Esophagus (tissue), 2 donors: ENCODE measurements at regions not wholly inside any gene's neighbourhood (a gene's known extent, or its start where the extent isn't known, plus 50 kb on each side); places are given as distances from the start of the nearest gene placed in this dataset.
"Not testable (repeated sequence)": the region's sequence is repeated elsewhere in the genome, so short reads cannot be mapped to it uniquely, and the experiment has no call there.

Source experiments
- H3K27ac ChIP-seq, 2 donors: one replicate each; pipeline ENCODE4 v1.5.1; 2013; ENCODE audit warnings: low read depth in 2 of 2, mild to moderate bottlenecking in 2 of 2, inconsistent platforms in 1 of 2, low read length in 1 of 2, moderate library complexity in 1 of 2
- H3K27me3 ChIP-seq, 2 donors: one replicate each; pipeline ENCODE4 v1.6.1; 2013; ENCODE audit warnings: low read length in 2 of 2, control low read depth in 1 of 2, mild to moderate bottlenecking in 1 of 2; ENCODE audit not compliant: insufficient read depth in 2 of 2, control insufficient read depth in 1 of 2
- H3K36me3 ChIP-seq, 2 donors: one replicate each; pipeline ENCODE4 v1.6.1; 2013; ENCODE audit warnings: low read length in 1 of 2; ENCODE audit not compliant: control insufficient read depth in 2 of 2, insufficient read depth in 2 of 2
- H3K4me1 ChIP-seq, 2 donors: one replicate each; pipeline ENCODE4 v1.6.1; 2013; ENCODE audit warnings: low read length in 1 of 2; ENCODE audit not compliant: control insufficient read depth in 2 of 2, insufficient read depth in 2 of 2
- H3K4me3 ChIP-seq, 2 donors: one replicate each; pipeline ENCODE4 v1.5.1; 2013; ENCODE audit warnings: low read length in 2 of 2, mild to moderate bottlenecking in 2 of 2, low read depth in 1 of 2, moderate library complexity in 1 of 2
- H3K9me3 ChIP-seq, 2 donors: one replicate each; pipeline ENCODE4 v1.6.1; 2013; ENCODE audit warnings: mild to moderate bottlenecking in 2 of 2, low read depth in 1 of 2, low read length in 1 of 2, moderate library complexity in 1 of 2; ENCODE audit not compliant: control insufficient read depth in 2 of 2, insufficient read depth in 1 of 2
- WGBS, 2 donors: extraction: QIAGEN DNeasy Blood & Tissue Kit; methylation state at CpG; one replicate each; pipeline ENCODE4 v1.1.7; 2013; 5-methylcytosine and 5-hydroxymethylcytosine counted together
- donor health status: healthy with polysubstance abuse.
- donor health status: Bipolar disorder and iron deficiency.

DNA sequence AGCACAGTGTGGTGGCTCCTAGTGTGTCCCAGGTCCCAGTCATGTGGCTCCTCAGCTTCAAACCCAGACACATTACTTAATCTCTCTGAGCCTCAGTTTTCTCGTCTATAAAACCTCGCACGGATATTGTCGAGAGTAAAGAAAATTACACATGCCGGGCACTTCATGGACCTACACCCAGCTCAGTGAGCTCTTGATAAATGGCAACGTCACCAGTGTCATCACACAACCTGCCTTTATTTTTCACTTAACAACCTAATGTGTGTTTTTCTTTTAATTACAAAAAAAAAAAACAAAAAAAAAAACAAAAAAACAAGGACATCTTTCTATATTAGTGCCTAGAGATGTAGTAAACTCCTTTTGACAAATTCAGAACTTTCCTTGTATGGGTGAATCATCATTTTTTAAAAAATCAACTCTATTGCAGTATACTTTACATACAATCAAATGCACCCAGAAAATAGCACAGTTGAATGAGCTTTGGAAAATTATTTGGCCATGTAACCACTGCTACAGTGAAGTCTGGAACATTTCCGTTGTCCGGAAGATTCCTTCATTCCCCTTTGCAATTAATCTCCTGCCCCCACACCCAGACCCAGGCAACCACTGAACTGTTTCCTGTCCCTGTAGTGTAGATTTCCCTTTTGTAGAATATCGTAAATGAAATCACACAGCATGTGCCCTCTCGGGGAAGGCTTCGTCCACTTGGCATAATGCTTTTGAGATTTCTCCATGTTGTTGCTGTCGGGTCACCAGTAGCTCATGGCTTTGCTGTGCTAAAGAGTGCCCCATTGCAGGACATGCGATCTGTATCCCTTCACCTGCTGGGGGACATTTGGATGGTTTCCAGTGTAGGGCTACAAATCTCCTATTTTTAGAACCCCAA, 100.4 kb upstream of the LARP1 start:
- H3K27ac ChIP-seq: no peak overlapping the region
- H3K4me1 ChIP-seq: peaks cover 0 to 3% of the 10 kb centered on the region in 2 donors
- H3K4me3 ChIP-seq: no peak overlapping the region
- no peaks in the 10 kb centered on the region for H3K27me3 ChIP-seq
- H3K36me3 ChIP-seq: no peaks in the 10 kb centered on the region
- 60 to 70% methylated on average over 13 of the region's 13 CpGs for WGBS, 2 donors
- no peaks in the 10 kb centered on the region for H3K9me3 ChIP-seq

DNA sequence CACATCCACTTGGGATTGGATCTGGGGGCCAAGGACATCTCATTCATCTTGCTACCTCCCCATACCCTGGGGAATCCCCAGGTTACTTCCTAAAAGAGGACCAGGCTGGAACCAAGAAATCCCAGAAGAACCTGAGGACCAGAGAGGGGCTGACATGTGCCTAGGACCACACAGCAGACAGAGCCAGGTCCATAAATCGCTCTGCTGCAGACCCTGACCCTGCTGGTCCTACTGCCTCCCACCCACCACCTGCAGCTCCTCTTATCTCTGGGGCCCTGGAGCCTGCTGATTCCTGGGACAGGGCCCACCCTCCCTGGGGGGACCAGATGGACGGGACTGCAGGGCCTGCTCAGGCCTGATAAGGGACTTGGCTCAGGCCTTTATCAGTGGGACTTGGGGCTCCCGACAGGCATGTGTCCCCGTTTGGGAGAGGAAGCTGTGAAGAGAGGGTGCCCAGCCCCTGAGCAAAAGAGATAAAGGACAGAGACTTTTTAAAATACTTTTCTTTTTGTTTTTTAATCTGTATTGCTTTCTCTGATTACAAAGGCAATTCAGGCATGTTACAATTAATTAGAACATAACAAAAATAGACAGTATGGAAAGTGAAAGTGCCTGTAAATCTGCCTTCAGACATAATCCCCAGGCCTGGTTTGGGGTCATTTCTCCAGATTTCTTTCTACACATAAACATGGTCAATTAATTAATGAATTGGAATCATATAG, 101.3 kb upstream of the LARP1 start:
- Histone ChIP-seq H3K27me3 (no peaks in the 10 kb centered on the region), H3K27ac (no peak overlapping the region), H3K36me3 (no peaks in the 10 kb centered on the region), H3K4me3 (no peak overlapping the region), H3K9me3 (no peaks in the 10 kb centered on the region), H3K4me1 (peaks cover 0 to 3% of the 10 kb centered on the region in 2 donors)
- WGBS, 2 donors: 34 to 37% methylated on average over 4 of the region's 4 CpGs

- WGBS, 2 donors: 61 to 86% methylated on average over 3 of the region's 3 CpGs
- no peaks in the 10 kb centered on the region for H3K9me3 ChIP-seq
- no peak overlapping the region for H3K4me3 ChIP-seq
- H3K27me3 ChIP-seq: no peaks in the 10 kb centered on the region
- peaks cover 0 to 3% of the 10 kb centered on the region in 2 donors for H3K4me1 ChIP-seq
- H3K27ac ChIP-seq: no peak overlapping the region
- no peaks in the 10 kb centered on the region for H3K36me3 ChIP-seq
Measured at GRCh38 chr5:154653418-154653763, 101.8 kb upstream of the LARP1 start.

- no peak overlapping the region for H3K4me3 ChIP-seq
- H3K9me3 ChIP-seq: no peaks in the 10 kb centered on the region
- H3K27ac ChIP-seq: no peak overlapping the region
- 70 to 73% methylated on average over 5 of the region's 5 CpGs for whole genome bisulfite sequencing, 2 donors
- H3K36me3 ChIP-seq: no peaks in the 10 kb centered on the region
- peaks cover 0 to 3% of the 10 kb centered on the region in 2 donors for H3K4me1 ChIP-seq
- H3K27me3 ChIP-seq: no peaks in the 10 kb centered on the region
Measured at GRCh38 chr5:154652746-154653417, 102.3 kb upstream of the LARP1 start.

GRCh38 chr5:154651795-154652194, 103.4 kb upstream of the LARP1 start:
- not testable (repeated sequence) for H3K9me3 ChIP-seq, H3K36me3 ChIP-seq, H3K4me3 ChIP-seq, H3K27me3 ChIP-seq, H3K27ac ChIP-seq, H3K4me1 ChIP-seq
- 82 to 83% methylated on average over 5 of the region's 5 CpGs for WGBS, 2 donors

- Histone ChIP-seq H3K27ac (no peak overlapping the region), H3K4me1 (peaks cover 4 to 8% of the 10 kb centered on the region in 2 donors), H3K27me3 (no peaks in the 10 kb centered on the region), H3K4me3 (no peak overlapping the region), H3K9me3 (no peaks in the 10 kb centered on the region), H3K36me3 (no peaks in the 10 kb centered on the region)
- 72 to 94% methylated on average over 9 of the region's 9 CpGs for WGBS, 2 donors
Measured at GRCh38 chr5:154648706-154649105, 106.5 kb upstream of the LARP1 start.

DNA sequence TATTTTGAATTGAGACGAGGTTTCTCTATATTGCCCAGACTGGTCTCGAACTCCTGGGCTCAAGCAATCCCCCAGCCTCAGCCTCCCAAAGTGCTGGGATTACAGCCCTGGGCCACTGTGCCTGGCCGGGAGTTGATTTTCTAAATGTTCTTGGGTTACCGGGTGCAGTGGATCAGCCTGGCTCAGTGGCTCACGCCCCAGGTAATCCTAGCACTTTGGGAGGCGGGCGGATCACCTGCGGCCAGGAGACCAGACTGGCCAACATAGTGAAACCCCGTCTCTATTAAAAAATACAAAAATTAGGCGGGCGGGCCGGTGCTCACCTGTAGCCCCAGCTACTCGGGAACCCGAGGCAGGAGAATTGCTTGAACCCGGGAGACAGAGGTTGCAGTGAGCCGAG, 106.9 kb upstream of the LARP1 start:
- H3K36me3 ChIP-seq: no peaks in the 10 kb centered on the region
- no peak overlapping the region for H3K4me3 ChIP-seq
- H3K9me3 ChIP-seq: no peaks in the 10 kb centered on the region
- no peak overlapping the region for H3K27ac ChIP-seq
- H3K27me3 ChIP-seq: no peaks in the 10 kb centered on the region
- WGBS, 2 donors: 81 to 95% methylated on average over 16 of the region's 16 CpGs
- peaks cover 4 to 8% of the 10 kb centered on the region in 2 donors for H3K4me1 ChIP-seq

DNA sequence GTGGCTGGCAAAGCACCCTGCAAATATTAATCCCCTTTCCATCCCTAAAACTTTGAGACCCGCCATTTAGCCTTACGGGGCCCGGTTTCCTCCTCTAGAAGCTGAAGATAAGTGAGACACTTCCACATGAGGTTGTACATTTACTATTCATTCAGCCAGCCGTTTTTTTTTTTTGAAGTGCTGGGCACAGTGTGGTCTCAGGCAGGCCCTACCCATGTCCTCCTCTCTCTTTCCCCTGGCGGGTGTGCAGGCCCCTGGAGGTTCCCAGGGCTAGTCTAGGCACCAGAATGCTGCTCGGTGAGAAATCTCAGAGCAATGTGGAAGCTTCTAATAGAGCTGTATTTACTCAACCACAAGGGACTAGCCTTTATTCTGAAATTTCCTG, 107.4 kb upstream of the LARP1 start:
- no peaks in the 10 kb centered on the region for H3K27me3 ChIP-seq
- H3K4me1 ChIP-seq: peaks cover 4 to 8% of the 10 kb centered on the region in 2 donors
- H3K9me3 ChIP-seq: no peaks in the 10 kb centered on the region
- H3K27ac ChIP-seq: no peak overlapping the region
- H3K4me3 ChIP-seq: peak overlapping the region in 1 of 2 donors; percentile 32
- H3K36me3 ChIP-seq: no peaks in the 10 kb centered on the region
- WGBS, 2 donors: 45 to 56% methylated on average over 6 of the region's 6 CpGs

GRCh38 chr5:154647114-154647760, 107.9 kb upstream of the LARP1 start:
- Histone ChIP-seq H3K4me3 (peak overlapping the region; percentile 23 to 32), H3K27me3 (no peaks in the 10 kb centered on the region), H3K36me3 (no peaks in the 10 kb centered on the region), H3K27ac (no peak overlapping the region), H3K4me1 (peaks cover 4 to 8% of the 10 kb centered on the region in 2 donors), H3K9me3 (no peaks in the 10 kb centered on the region)
- 8 to 10% methylated on average over 36 of the region's 36 CpGs for WGBS, 2 donors
